Neural progenitor cell (in vitro differentiated cells): ENCODE measurements at regions not wholly inside any gene's neighbourhood (a gene's known extent, or its start where the extent isn't known, plus 50 kb on each side); places are given as distances from the start of the nearest gene placed in this dataset.

Experiments
- DNase-seq: peaks from one replicate; pipeline ENCODE4 v3.0.0-alpha.2; 2016; ENCODE audit warnings: low spot score
- H2AFZ ChIP-seq: fragments of 200-600 bp; sonication (generic); replicated peaks from 2 replicates; pipeline ENCODE4 v1.6.1; 2016; ENCODE audit warnings: antibody characterized with exemption
- H3F3A ChIP-seq: fragments of 200-600 bp; sonication (generic); 2 replicates; pipeline ENCODE4 v1.6.1; 2016; ENCODE audit warnings: antibody characterized with exemption, low read depth
- H3K27ac ChIP-seq: fragments of 200-600 bp; sonication (generic); 2 replicates; pipeline ENCODE4 v1.5.1; 2016; ENCODE audit warnings: mild to moderate bottlenecking
- H3K27me3 ChIP-seq: fragments of 200-600 bp; sonication (generic); 2 replicates; pipeline ENCODE4 v1.6.1; 2016; ENCODE audit warnings: mild to moderate bottlenecking, moderate library complexity
- H3K36me3 ChIP-seq: fragments of 200-600 bp; sonication (generic); 2 replicates; pipeline ENCODE4 v1.5.1; 2016
- H3K4me1 ChIP-seq: fragments of 200-600 bp; sonication (generic); 2 replicates; pipeline ENCODE4 v1.6.1; 2016; ENCODE audit warnings: mixed run types
- H3K4me2 ChIP-seq: fragments of 200-600 bp; sonication (generic); 2 replicates; pipeline ENCODE4 v1.6.1; 2016
- H3K4me3 ChIP-seq: fragments of 200-600 bp; sonication (generic); 2 replicates; pipeline ENCODE4 v1.5.1; 2016
- H3K79me2 ChIP-seq: fragments of 200-600 bp; sonication (generic); 2 replicates; pipeline ENCODE4 v1.6.1; 2016; ENCODE audit warnings: low read depth
- H3K9ac ChIP-seq: fragments of 200-600 bp; sonication (generic); 2 replicates; pipeline ENCODE4 v1.6.1; 2016
- H3K9me3 ChIP-seq: fragments of 200-600 bp; sonication (generic); 2 replicates; pipeline ENCODE4 v1.5.1; 2016; ENCODE audit warnings: low read depth
- H4K20me1 ChIP-seq: fragments of 200-600 bp; sonication (generic); 2 replicates; pipeline ENCODE4 v1.6.1; 2016; ENCODE audit warnings: low read depth
- H3K27ac Mint-ChIP-seq: 3 replicates; pipeline ENCODE4 v1.8.0; 2021; ENCODE audit warnings: mixed read lengths
- H3K27me3 Mint-ChIP-seq: 2 replicates; pipeline ENCODE4 v1.8.0; 2022; ENCODE audit warnings: low read depth, mild to moderate bottlenecking, inconsistent platforms, moderate library complexity, mixed read lengths; ENCODE audit not compliant: insufficient read depth
- H3K36me3 Mint-ChIP-seq: 3 replicates; pipeline ENCODE4 v1.8.0; 2021; ENCODE audit warnings: mixed read lengths
- H3K4me1 Mint-ChIP-seq: 3 replicates; pipeline ENCODE4 v1.8.0; 2021; ENCODE audit warnings: mixed read lengths
- H3K4me3 Mint-ChIP-seq: 3 replicates; pipeline ENCODE4 v1.8.0; 2021; ENCODE audit warnings: mild to moderate bottlenecking, moderate library complexity, mixed read lengths
- H3K9me3 Mint-ChIP-seq: 3 replicates; pipeline ENCODE4 v1.8.0; 2020; ENCODE audit warnings: mixed read lengths
- EZH2 ChIP-seq: fragments of 200-600 bp; sonication (generic); IDR thresholded peaks from 2 replicates; pipeline ENCODE4 v1.6.1; 2017; ENCODE audit warnings: antibody characterized with exemption, mild to moderate bottlenecking, moderate library complexity
- EZH2phosphoT487 ChIP-seq: fragments of 200-600 bp; sonication (generic); IDR thresholded peaks from 2 replicates; pipeline ENCODE4 v1.6.1; 2017; ENCODE audit warnings: antibody characterized with exemption
- TF ChIP-seq, protein P1 (sequence below): fragments of 200-600 bp; sonication (generic); IDR thresholded peaks from 2 replicates; pipeline ENCODE4 v1.5.1; 2017; ENCODE audit warnings: antibody characterized with exemption, mild to moderate bottlenecking

DNA sequence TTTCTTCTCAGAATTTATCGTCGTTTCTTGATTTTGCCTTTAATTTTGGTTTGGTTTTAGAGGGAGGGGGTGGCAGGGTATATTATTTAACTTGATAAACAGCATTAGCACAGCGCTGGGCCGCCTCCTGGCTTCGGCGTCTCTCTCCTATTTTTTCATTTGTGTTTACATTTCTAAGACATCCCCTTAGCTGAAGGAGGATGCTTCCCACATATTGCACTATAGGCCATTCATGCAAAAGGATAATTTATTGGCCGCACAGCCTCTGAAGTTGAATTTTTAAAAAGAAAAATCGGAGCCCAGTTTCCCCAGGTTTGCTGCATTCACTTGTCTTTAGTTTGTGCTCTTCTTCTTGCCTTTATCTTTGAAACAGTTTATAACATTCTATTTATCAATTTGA, 497.4 kb upstream of the ZFHX3 start:
- no peaks in the 10 kb centered on the region for H3K27me3 ChIP-seq
- no peak for TF ChIP-seq EZH2phosphoT487
- no peak overlapping the region for H3K9ac ChIP-seq
- H3K79me2 ChIP-seq: no peaks in the 10 kb centered on the region
- Mint-ChIP-seq H3K27me3 (peaks cover 5% of the 10 kb centered on the region), H3K27ac (peak overlapping the region; percentile 94), H3K9me3 (no peaks in the 10 kb centered on the region), H3K4me1 (peaks cover 82% of the 10 kb centered on the region), H3K4me3 (peak overlapping the region; percentile 81), H3K36me3 (no peaks in the 10 kb centered on the region)
- H3K36me3 ChIP-seq: no peaks in the 10 kb centered on the region
- peak overlapping the region; percentile 51 for H2AFZ ChIP-seq
- peak overlapping the region; percentile 67 for H3K4me2 ChIP-seq
- no peaks in the 10 kb centered on the region for H4K20me1 ChIP-seq
- H3F3A ChIP-seq: peaks cover 13% of the 10 kb centered on the region
- no peak overlapping the region for H3K4me3 ChIP-seq
- no peak overlapping the region for H3K27ac ChIP-seq
- DNase-seq: no peak
- H3K4me1 ChIP-seq: peaks cover 58% of the 10 kb centered on the region
- H3K9me3 ChIP-seq: no peaks in the 10 kb centered on the region

GRCh38 chr16:73544826-73545225, 496.9 kb upstream of the ZFHX3 start:
- H3K9ac ChIP-seq: no peak overlapping the region
- no peak overlapping the region for H3K27ac ChIP-seq
- peak overlapping the region; percentile 51 for H2AFZ ChIP-seq
- no peak overlapping the region for H3K4me3 ChIP-seq
- H3K4me1 ChIP-seq: peaks cover 58% of the 10 kb centered on the region
- no peaks in the 10 kb centered on the region for H4K20me1 ChIP-seq
- no peaks in the 10 kb centered on the region for H3K36me3 ChIP-seq
- no peaks in the 10 kb centered on the region for H3K9me3 Mint-ChIP-seq
- H3K36me3 Mint-ChIP-seq: no peaks in the 10 kb centered on the region
- peak overlapping the region; percentile 94 for H3K27ac Mint-ChIP-seq
- H3K4me3 Mint-ChIP-seq: peak overlapping the region; percentile 81
- TF ChIP-seq, protein P1, sequence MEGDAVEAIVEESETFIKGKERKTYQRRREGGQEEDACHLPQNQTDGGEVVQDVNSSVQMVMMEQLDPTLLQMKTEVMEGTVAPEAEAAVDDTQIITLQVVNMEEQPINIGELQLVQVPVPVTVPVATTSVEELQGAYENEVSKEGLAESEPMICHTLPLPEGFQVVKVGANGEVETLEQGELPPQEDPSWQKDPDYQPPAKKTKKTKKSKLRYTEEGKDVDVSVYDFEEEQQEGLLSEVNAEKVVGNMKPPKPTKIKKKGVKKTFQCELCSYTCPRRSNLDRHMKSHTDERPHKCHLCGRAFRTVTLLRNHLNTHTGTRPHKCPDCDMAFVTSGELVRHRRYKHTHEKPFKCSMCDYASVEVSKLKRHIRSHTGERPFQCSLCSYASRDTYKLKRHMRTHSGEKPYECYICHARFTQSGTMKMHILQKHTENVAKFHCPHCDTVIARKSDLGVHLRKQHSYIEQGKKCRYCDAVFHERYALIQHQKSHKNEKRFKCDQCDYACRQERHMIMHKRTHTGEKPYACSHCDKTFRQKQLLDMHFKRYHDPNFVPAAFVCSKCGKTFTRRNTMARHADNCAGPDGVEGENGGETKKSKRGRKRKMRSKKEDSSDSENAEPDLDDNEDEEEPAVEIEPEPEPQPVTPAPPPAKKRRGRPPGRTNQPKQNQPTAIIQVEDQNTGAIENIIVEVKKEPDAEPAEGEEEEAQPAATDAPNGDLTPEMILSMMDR: no peak
- no peak for TF ChIP-seq EZH2phosphoT487
- no peak for TF ChIP-seq EZH2
- H3K4me2 ChIP-seq: peak overlapping the region; percentile 67
- DNase-seq: peak; percentile 40
- H3K4me1 Mint-ChIP-seq: peaks cover 77% of the 10 kb centered on the region
- H3K27me3 ChIP-seq: no peaks in the 10 kb centered on the region
- H3K9me3 ChIP-seq: no peaks in the 10 kb centered on the region
- H3K27me3 Mint-ChIP-seq: peaks cover 5% of the 10 kb centered on the region
- H3F3A ChIP-seq: peaks cover 13% of the 10 kb centered on the region
- H3K79me2 ChIP-seq: no peaks in the 10 kb centered on the region

GRCh38 chr16:73543970-73544599, 496.2 kb upstream of the ZFHX3 start:
- H3K36me3 ChIP-seq: no peaks in the 10 kb centered on the region
- no peaks in the 10 kb centered on the region for H3K9me3 ChIP-seq
- H3K27ac Mint-ChIP-seq: peak overlapping the region; percentile 94
- no peaks in the 10 kb centered on the region for H3K9me3 Mint-ChIP-seq
- peak; percentile 47 for DNase-seq
- no peaks in the 10 kb centered on the region for H3K27me3 ChIP-seq
- TF ChIP-seq, protein P1: no peak
- TF ChIP-seq EZH2phosphoT487 (no peak), EZH2 (no peak)
- H3K27me3 Mint-ChIP-seq: peaks cover 5% of the 10 kb centered on the region
- H3K36me3 Mint-ChIP-seq: no peaks in the 10 kb centered on the region
- H3K79me2 ChIP-seq: no peaks in the 10 kb centered on the region
- H3K4me2 ChIP-seq: peak overlapping the region; percentile 67
- H3K4me1 ChIP-seq: peaks cover 58% of the 10 kb centered on the region
- H3F3A ChIP-seq: peaks cover 13% of the 10 kb centered on the region
- peak overlapping the region; percentile 81 for H3K4me3 Mint-ChIP-seq
- H3K27ac ChIP-seq: no peak overlapping the region
- no peak overlapping the region for H3K9ac ChIP-seq
- no peaks in the 10 kb centered on the region for H4K20me1 ChIP-seq
- peak overlapping the region; percentile 51 for H2AFZ ChIP-seq
- H3K4me1 Mint-ChIP-seq: peaks cover 71% of the 10 kb centered on the region
- H3K4me3 ChIP-seq: no peak overlapping the region

DNA sequence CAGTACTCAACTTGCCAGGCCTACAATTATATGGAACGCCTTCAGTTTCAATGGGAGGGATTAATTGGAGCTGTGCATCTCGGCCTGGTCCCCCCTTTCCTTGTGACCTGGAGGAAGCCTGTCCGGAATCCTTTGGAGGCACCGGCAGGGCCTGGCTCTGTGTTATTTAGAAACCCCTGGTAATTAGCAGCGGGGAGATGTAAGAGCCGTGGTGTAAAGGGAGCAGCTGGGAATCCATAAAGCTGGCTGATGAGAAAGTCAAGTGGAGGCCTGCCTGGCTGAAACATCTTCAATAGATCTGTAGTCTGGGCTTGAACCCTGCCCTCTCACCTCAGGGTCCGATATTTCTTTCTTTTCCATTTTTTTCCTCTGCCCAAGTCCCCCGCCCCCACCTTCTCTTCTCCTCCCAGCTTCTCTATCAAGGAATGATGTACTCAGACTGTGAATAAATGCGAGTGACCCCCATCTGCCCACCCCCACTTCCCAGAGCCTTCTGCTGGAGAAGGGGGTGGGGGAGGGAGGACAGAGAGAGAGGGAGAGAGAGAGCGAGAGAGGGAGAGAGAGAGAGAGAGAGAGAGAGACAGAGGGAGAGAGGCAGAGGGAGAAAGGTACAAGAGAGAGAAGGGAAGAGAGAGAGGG, 495.5 kb upstream of the ZFHX3 start:
- Histone ChIP-seq H2AFZ (no peak overlapping the region), H4K20me1 (no peaks in the 10 kb centered on the region), H3K9me3 (no peaks in the 10 kb centered on the region), H3K79me2 (no peaks in the 10 kb centered on the region), H3K4me2 (peak overlapping the region; percentile 67), H3K36me3 (no peaks in the 10 kb centered on the region), H3K4me1 (peaks cover 57% of the 10 kb centered on the region), H3K27ac (peak overlapping the region; percentile 40), H3F3A (peaks cover 13% of the 10 kb centered on the region), H3K4me3 (no peak overlapping the region), H3K27me3 (no peaks in the 10 kb centered on the region), H3K9ac (no peak overlapping the region)
- H3K36me3 Mint-ChIP-seq: no peaks in the 10 kb centered on the region
- H3K9me3 Mint-ChIP-seq: no peaks in the 10 kb centered on the region
- H3K27me3 Mint-ChIP-seq: peaks cover 5% of the 10 kb centered on the region
- H3K4me3 Mint-ChIP-seq: peak overlapping the region; percentile 81
- peak; percentile 63 for DNase-seq
- no peak for TF ChIP-seq EZH2phosphoT487
- TF ChIP-seq, protein P1: no peak
- no peak for TF ChIP-seq EZH2
- H3K4me1 Mint-ChIP-seq: peaks cover 68% of the 10 kb centered on the region
- H3K27ac Mint-ChIP-seq: peak overlapping the region; percentile 94
